LoVo (cell line): ENCODE measurements at regions not wholly inside any gene's neighbourhood (a gene's known extent, or its start where the extent isn't known, plus 50 kb on each side); places are given as distances from the start of the nearest gene placed in this dataset.
A peak's percentile ranks its signal among the peaks of the same experiment; 100 is the strongest.

Source experiments
- DNase-seq: peaks from one replicate; pipeline ENCODE4 v3.0.0-alpha.2; 2016; ENCODE audit warnings: low spot score

- no peak for DNase-seq
Observed at GRCh38 chr3:190252080-190252479, 70.2 kb downstream of the CLDN1 start.

DNA sequence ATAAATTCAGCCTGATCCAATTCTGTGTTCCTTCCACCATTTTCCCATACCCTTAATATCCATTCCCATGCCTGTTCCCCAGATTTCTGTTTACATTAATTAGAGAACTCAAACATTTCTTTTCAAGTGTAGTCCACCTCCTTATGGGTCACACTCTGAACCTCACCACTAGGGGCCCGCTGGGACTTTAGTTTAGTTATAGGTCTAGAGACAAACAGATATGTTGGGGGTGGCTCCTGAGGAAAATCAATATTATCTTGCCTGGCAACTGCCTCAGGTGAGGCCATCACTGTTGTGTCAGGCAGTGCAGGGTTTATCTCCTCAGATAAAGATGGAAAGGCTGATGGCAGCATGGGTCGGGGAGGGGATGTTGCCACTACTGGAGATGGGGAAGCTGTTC lies 72.8 kb downstream of the CLDN1 start:
- no peak for DNase-seq

- no peak for DNase-seq
Observed at GRCh38 chr3:190242147-190242546, 80.1 kb downstream of the CLDN1 start.

DNA sequence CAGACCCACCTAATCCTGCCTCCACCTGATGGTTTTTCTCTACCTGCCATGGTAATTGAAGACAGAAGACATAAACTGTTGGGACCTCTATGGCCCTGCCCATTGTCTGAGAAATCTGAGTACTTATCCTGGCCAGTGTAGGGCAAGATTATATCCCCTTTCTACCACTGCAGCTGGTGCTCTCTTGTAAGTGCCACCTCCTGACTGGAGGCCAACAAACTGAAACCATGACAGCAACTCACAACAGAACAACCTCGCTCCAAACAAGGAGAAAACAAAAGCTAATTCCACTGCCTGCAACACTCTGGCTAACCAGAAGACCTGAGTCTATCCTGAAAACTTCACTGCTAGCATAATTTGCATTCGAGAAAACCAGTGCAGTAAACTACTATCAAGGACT lies 82.9 kb downstream of the CLDN1 start:
- DNase-seq, result no peak

GRCh38 chr3:190238871-190239270 lies 83.4 kb downstream of the CLDN1 start:
- DNase-seq, result no peak

GRCh38 chr3:190234621-190235020 lies 87.6 kb downstream of the CLDN1 start:
- DNase-seq, result no peak

- DNase-seq, result peak; percentile 62
Observed at GRCh38 chr3:190229632-190230424, 92.4 kb downstream of the CLDN1 start.

DNA sequence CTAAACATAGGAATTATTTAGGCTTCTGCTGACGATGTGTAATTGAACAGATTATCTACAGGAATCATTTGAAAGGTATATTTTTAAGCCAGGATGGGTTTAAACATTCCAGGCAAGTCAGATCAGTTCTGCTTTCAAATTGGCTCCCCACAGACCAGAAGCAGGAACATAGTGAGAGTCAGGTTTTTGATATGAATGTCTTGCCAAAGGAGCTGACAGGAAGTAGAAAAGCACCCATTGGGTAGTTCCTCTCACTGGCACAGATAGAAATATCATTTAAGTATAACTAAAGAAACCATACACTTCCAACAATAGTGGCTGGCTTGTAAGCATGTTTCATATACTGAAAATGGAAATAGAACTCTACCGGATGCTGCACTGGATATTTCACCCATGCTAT lies 95.2 kb downstream of the CLDN1 start:
- no peak for DNase-seq

GRCh38 chr3:190224863-190225692 lies 97.2 kb downstream of the CLDN1 start:
- peak; percentile 74 for DNase-seq

- no peak for DNase-seq
Observed at GRCh38 chr3:190224456-190224855, 97.8 kb downstream of the CLDN1 start.

- no peak for DNase-seq
Observed at GRCh38 chr3:190222916-190223315, 99.3 kb downstream of the CLDN1 start.

GRCh38 chr3:190222360-190222759 lies 99.9 kb downstream of the CLDN1 start:
- DNase-seq, result no peak

DNA sequence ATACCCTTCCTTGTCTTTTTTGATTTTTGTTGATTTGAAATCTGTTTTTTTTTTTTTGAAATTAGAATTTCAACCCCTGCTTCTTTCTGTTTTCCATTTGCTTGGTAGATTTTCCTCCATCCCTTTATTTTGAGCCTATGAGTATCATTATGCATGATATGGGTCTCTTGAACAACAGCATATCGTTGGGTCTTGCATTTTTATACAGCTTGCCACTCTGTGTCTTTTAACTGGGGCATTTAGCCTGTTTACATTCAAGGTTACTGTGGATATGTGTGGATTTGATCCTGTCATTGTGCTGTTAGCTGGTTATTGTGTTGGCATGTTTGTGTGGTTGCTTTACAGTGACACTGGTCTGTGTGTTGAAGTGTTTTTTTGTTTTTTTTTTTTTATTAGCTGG lies 99.7 kb upstream of the P3H2 start:
- no peak for DNase-seq

DNA sequence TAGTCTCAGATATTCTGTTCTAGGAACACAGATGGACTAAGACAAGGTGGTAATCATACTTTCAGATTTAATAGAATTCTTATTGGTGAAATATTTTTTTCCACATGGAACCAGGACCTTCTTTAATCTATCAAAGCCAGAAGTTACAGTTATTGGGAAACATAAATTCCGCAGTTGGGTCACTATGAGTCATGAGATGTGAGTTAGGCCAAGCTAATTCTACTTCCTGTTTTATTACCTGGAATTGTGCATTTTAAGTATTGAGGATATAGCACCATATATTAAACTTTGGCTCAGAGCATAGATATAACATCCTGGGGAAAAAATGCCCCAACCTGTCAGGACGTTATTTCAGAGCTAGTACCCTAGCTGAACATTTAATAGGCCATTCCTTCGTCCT lies 96.4 kb upstream of the P3H2 start:
- DNase-seq, result no peak

DNA sequence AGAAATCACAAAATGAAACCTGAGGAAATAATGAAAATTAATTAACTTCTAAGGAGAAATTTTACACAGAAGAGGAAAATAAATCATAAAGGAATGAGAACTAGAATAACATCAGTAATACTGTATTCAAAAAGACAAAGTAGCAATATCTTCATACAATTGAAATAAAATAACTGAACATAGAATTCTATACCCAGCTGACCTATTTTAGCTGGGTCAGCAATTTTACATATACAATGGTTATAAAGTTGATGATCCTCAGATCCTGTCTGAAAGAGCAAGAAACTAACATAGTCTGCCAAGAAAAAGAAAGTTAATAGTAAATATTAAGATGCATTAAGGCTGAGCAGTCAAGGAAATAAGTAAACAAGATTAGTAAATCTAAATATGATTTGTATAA lies 93.0 kb upstream of the P3H2 start:
- DNase-seq, result no peak

DNA sequence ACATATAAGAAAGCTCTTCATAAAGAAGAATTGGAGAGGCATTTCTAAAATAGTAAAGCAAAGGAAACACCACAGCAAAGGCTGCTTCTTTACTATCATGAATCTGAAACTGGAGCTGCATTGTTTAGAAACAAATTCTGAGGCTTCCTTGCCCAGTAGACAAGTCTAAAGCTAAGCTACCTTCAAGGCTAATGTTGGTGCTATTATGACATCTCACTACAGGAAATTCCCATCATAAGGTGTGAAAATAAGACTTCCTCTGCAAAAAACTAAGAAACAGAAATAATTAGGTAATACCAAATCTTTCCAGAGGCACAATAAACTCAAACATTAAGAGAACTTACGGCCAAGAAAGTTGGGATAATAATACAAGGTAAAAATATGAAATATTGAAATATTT lies 89.9 kb upstream of the P3H2 start:
- no peak for DNase-seq

- no peak for DNase-seq
Observed at GRCh38 chr3:190209533-190209932, 88.8 kb upstream of the P3H2 start.

GRCh38 chr3:190208196-190208595 lies 87.5 kb upstream of the P3H2 start:
- DNase-seq, result no peak

DNA sequence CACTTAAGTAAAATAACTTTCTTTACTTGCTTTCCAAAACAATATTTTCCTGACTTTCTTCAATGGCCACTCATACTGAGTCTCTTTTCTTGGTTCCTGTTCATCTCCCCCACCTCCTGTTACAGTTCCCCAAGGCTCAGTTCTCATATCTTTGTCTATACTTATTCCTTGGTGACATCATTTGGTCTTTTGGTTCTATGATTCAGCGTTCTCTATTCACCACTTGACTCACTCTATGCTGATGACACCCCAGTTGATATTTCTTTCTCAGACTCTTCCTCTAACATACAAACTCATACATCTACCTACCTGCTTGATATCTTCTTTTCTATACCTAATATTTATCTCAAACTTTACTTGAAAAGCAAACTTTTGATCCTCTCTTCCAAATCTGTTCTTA lies 85.0 kb upstream of the P3H2 start:
- no peak for DNase-seq

DNA sequence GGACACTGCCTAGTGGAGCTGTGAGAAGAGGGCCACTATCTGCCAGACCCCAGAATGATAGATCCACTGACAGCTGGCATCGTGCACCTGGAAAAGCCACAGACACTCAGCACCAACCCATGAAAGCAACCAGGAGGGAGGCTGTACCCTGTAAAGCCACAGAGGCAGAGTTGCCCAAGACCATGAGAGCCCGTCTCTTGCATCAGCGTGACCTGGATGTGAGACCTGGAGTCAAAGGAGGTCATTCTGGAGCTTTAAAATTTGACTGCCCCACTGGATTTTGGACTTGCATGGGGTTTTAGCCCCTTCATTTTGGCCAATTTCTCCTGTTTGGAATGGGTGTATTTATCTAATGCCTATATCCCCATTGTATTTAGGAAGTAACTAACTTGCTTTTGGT lies 83.5 kb upstream of the P3H2 start:
- DNase-seq, result no peak

DNA sequence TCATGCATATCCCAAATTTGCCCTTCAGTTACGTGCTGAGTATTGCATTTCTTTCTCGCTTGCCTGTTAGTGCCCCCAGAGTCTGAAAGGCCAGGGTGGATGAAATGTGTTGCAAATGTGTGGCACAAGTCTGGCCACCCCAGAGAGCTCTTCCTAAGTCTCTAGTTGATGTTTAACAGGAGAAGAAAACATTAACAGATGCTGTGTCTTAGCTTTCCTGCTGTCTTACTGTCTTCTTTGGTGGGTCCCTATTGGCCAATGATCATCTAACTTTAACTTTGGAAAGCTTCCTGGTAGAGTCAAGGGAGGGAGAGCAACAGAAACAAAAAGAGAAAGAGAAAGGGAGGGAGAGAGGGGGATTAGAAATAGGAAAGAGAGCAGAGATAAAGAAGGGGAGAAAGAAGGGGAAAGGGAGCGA lies 76.7 kb upstream of the P3H2 start:
- peak; percentile 42 for DNase-seq

DNA sequence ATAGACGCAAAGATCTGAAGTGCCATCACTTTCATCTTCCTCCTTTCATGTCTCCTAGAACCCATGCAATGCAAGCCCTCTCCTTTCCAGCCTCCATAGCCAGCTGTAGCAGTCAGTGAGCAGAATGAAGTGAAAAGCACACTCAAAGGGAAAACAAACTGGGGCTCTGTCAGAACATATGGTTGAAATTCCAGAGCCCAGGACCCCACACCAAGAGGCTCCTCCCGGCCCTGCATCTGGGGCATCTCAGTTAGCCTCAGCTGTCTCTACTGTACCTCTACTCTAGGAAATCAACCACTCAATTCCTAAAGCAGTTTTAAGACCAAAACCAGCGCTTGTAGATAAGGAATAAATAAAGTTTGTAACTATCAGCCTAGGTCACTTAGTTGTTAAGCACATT lies 73.8 kb upstream of the P3H2 start:
- DNase-seq, result no peak

DNA sequence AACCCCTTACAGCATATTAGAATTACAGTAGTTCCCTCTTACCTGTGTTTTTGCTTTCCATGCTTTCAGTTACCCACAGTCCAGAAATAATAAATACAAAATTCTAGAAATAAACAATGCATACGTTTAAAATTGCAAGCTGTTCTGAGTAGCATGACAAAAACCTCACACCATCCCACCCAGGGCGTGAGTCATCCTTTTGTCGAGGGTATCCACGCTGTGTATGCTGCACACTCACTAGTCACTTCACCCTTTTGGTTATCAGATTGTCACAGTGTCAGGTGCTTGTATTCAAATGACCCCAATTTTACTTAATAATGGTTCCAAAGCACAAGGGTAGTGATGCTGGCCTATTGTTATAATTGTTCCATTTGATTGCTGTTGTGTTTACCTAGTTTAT lies 72.5 kb upstream of the P3H2 start:
- no peak for DNase-seq

GRCh38 chr3:190192739-190193138 lies 72.0 kb upstream of the P3H2 start:
- DNase-seq, result no peak
